Uterus (tissue), 2 donors: ENCODE measurements at regions not wholly inside any gene's neighbourhood (a gene's known extent, or its start where the extent isn't known, plus 50 kb on each side); places are given as distances from the start of the nearest gene placed in this dataset.
"Not testable (repeated sequence)": the region's sequence is repeated elsewhere in the genome, so short reads cannot be mapped to it uniquely, and the experiment has no call there.

Experiments used
- POLR2A ChIP-seq, 2 donors: fragments of 450-650 bp; IDR thresholded peaks; one replicate each; pipeline ENCODE4 v1.6.1; 2016; ENCODE audit warnings: antibody characterized with exemption in 2 of 2, mild to moderate bottlenecking in 1 of 2, moderate library complexity in 1 of 2
- TF ChIP-seq, protein P1 (sequence below), 4 experiments: fragments of 200-600 bp in 2 of 4; fragments of 450-650 bp in 2 of 4; sonication (generic) in 2 of 4; IDR thresholded peaks; one replicate each; pipeline ENCODE4 v1.5.1; 2016 to 2019; ENCODE audit warnings: antibody characterized with exemption in 4 of 4, mild to moderate bottlenecking in 2 of 4, moderate library complexity in 1 of 4

GRCh38 chrX:115725370-115725769 lies 164.4 kb downstream of the PLS3 start:
- TF ChIP-seq, protein P1, sequence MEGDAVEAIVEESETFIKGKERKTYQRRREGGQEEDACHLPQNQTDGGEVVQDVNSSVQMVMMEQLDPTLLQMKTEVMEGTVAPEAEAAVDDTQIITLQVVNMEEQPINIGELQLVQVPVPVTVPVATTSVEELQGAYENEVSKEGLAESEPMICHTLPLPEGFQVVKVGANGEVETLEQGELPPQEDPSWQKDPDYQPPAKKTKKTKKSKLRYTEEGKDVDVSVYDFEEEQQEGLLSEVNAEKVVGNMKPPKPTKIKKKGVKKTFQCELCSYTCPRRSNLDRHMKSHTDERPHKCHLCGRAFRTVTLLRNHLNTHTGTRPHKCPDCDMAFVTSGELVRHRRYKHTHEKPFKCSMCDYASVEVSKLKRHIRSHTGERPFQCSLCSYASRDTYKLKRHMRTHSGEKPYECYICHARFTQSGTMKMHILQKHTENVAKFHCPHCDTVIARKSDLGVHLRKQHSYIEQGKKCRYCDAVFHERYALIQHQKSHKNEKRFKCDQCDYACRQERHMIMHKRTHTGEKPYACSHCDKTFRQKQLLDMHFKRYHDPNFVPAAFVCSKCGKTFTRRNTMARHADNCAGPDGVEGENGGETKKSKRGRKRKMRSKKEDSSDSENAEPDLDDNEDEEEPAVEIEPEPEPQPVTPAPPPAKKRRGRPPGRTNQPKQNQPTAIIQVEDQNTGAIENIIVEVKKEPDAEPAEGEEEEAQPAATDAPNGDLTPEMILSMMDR (IDR thresholded peaks at IDR 0.05) = not testable (repeated sequence)
- TF ChIP-seq POLR2A (IDR thresholded peaks at IDR 0.05) = not testable (repeated sequence)
